ENCODE measurements at regions not wholly inside any gene's neighbourhood (a gene's known extent, or its start where the extent isn't known, plus 50 kb on each side); places are given as distances from the start of the nearest gene placed in this dataset.

GRCh38 chr9:118401546-118401945 lies 697.3 kb downstream of the TLR4 start:
- TF ChIP-seq SIN3A (IDR thresholded peaks at IDR 0.05; ENCODE audit: borderline replicate concordance, insufficient read depth, low read length) = no peak
- TF ChIP-seq REST (IDR thresholded peaks at IDR 0.05; ENCODE audit: insufficient read depth in 1 of 2, low read depth in 2 of 2, low read length in 2 of 2) = no peak
- no peak for TF ChIP-seq TAF1 (IDR thresholded peaks at IDR 0.05; ENCODE audit: borderline replicate concordance, insufficient read depth, low read length)
- no peak for TF ChIP-seq POLR2AphosphoS5 (IDR thresholded peaks at IDR 0.05; ENCODE audit: low read depth, low read length)
- no peak for TF ChIP-seq FOXP2 (optimal IDR thresholded peaks at IDR 0.05; ENCODE audit: borderline replicate concordance, extremely low read depth, extremely low read length, insufficient read depth)

- TF ChIP-seq REST (IDR thresholded peaks at IDR 0.05; ENCODE audit: insufficient read depth in 1 of 2, low read depth in 2 of 2, low read length in 2 of 2) (no peak), SIN3A (IDR thresholded peaks at IDR 0.05; ENCODE audit: borderline replicate concordance, insufficient read depth, low read length) (no peak), FOXP2 (optimal IDR thresholded peaks at IDR 0.05; ENCODE audit: borderline replicate concordance, extremely low read depth, extremely low read length, insufficient read depth) (no peak), POLR2AphosphoS5 (IDR thresholded peaks at IDR 0.05; ENCODE audit: low read depth, low read length) (no peak), TAF1 (IDR thresholded peaks at IDR 0.05; ENCODE audit: borderline replicate concordance, insufficient read depth, low read length) (no peak)
Observed at GRCh38 chr9:118414676-118415075, 710.5 kb downstream of the TLR4 start.

GRCh38 chr9:118418887-118419565 lies 714.8 kb downstream of the TLR4 start:
- no peak for TF ChIP-seq FOXP2 (optimal IDR thresholded peaks at IDR 0.05; ENCODE audit: borderline replicate concordance, extremely low read depth, extremely low read length, insufficient read depth)
- no peak for TF ChIP-seq SIN3A (IDR thresholded peaks at IDR 0.05; ENCODE audit: borderline replicate concordance, insufficient read depth, low read length)
- no peak for TF ChIP-seq POLR2AphosphoS5 (IDR thresholded peaks at IDR 0.05; ENCODE audit: low read depth, low read length)
- no peak for TF ChIP-seq REST (IDR thresholded peaks at IDR 0.05; ENCODE audit: insufficient read depth in 1 of 2, low read depth in 2 of 2, low read length in 2 of 2)
- no peak for TF ChIP-seq TAF1 (IDR thresholded peaks at IDR 0.05; ENCODE audit: borderline replicate concordance, insufficient read depth, low read length)

- TF ChIP-seq REST (IDR thresholded peaks at IDR 0.05; ENCODE audit: insufficient read depth in 1 of 2, low read depth in 2 of 2, low read length in 2 of 2) (no peak), POLR2AphosphoS5 (IDR thresholded peaks at IDR 0.05; ENCODE audit: low read depth, low read length) (no peak), TAF1 (IDR thresholded peaks at IDR 0.05; ENCODE audit: borderline replicate concordance, insufficient read depth, low read length) (no peak), FOXP2 (optimal IDR thresholded peaks at IDR 0.05; ENCODE audit: borderline replicate concordance, extremely low read depth, extremely low read length, insufficient read depth) (no peak), SIN3A (IDR thresholded peaks at IDR 0.05; ENCODE audit: borderline replicate concordance, insufficient read depth, low read length) (no peak)
Observed at GRCh38 chr9:118419676-118420075, 715.5 kb downstream of the TLR4 start.
